ENCODE measurements at regions not wholly inside any gene's neighbourhood (a gene's known extent, or its start where the extent isn't known, plus 50 kb on each side); places are given as distances from the start of the nearest gene placed in this dataset.
A peak's percentile ranks its signal among the peaks of the same experiment; 100 is the strongest.

- no peak for DNase-seq (ENCODE audit: extremely low read depth, low read depth, low spot score)
Observed at GRCh38 chr14:104337351-104337750, 199.0 kb downstream of the KIF26A start.

- DNase-seq (ENCODE audit: extremely low read depth, low read depth, low spot score): no peak
Observed at GRCh38 chr14:104339361-104339760, 201.0 kb downstream of the KIF26A start.

- DNase-seq (ENCODE audit: extremely low read depth, low read depth, low spot score): no peak
Observed at GRCh38 chr14:104339829-104340228, 201.4 kb downstream of the KIF26A start.

- peak; percentile 1 for DNase-seq (ENCODE audit: extremely low read depth, low read depth, low spot score)
Observed at GRCh38 chr14:104341532-104342434, 203.4 kb downstream of the KIF26A start.

- DNase-seq (ENCODE audit: extremely low read depth, low read depth, low spot score): no peak
Observed at GRCh38 chr14:104342435-104343293, 204.3 kb downstream of the KIF26A start.

- no peak for DNase-seq (ENCODE audit: extremely low read depth, low read depth, low spot score)
Observed at GRCh38 chr14:104343294-104343625, 204.9 kb downstream of the KIF26A start.

GRCh38 chr14:104343690-104344640 is 205.6 kb downstream of the KIF26A start:
- DNase-seq (ENCODE audit: extremely low read depth, low read depth, low spot score): no peak

GRCh38 chr14:104344818-104345620 is 206.6 kb downstream of the KIF26A start:
- DNase-seq (ENCODE audit: extremely low read depth, low read depth, low spot score): no peak

GRCh38 chr14:104345621-104346462 is 207.5 kb downstream of the KIF26A start:
- no peak for DNase-seq (ENCODE audit: extremely low read depth, low read depth, low spot score)

- no peak for DNase-seq (ENCODE audit: extremely low read depth, low read depth, low spot score)
Observed at GRCh38 chr14:104346608-104347007, 208.2 kb downstream of the KIF26A start.

GRCh38 chr14:104348741-104349140 is 210.4 kb downstream of the KIF26A start:
- no peak for DNase-seq (ENCODE audit: extremely low read depth, low read depth, low spot score)

GRCh38 chr14:104349950-104350349 is 211.6 kb downstream of the KIF26A start:
- DNase-seq (ENCODE audit: extremely low read depth, low read depth, low spot score): no peak

GRCh38 chr14:104350463-104351185 is 212.2 kb downstream of the KIF26A start:
- no peak for DNase-seq (ENCODE audit: extremely low read depth, low read depth, low spot score)

GRCh38 chr14:104351849-104352492 is 213.6 kb downstream of the KIF26A start:
- no peak for DNase-seq (ENCODE audit: extremely low read depth, low read depth, low spot score)

GRCh38 chr14:104352493-104353220 is 214.3 kb downstream of the KIF26A start:
- no peak for DNase-seq (ENCODE audit: extremely low read depth, low read depth, low spot score)

- no peak for DNase-seq (ENCODE audit: extremely low read depth, low read depth, low spot score)
Observed at GRCh38 chr14:104353221-104353920, 215.0 kb downstream of the KIF26A start.

All from glomerular endothelial cell (primary cell).